Aorta (tissue), 5 donors: ENCODE measurements at regions not wholly inside any gene's neighbourhood (a gene's known extent, or its start where the extent isn't known, plus 50 kb on each side); places are given as distances from the start of the nearest gene placed in this dataset.
"Not testable (repeated sequence)": the region's sequence is repeated elsewhere in the genome, so short reads cannot be mapped to it uniquely, and the experiment has no call there.

Experiments used
- ATAC-seq: fragments of 200-7000 bp; cut with Tn5 transposase; one replicate; pipeline ENCODE4 v1.9.1; 2022; ENCODE audit warnings: moderate library complexity; ENCODE audit not compliant: low FRiP score
- DNase-seq, 2 donors: peaks; one replicate each; pipeline ENCODE4 v3.0.0-alpha.2; 2020
- H3K27ac ChIP-seq, 2 donors: one replicate each; pipeline ENCODE4 v1.5.1; 2013; ENCODE audit warnings: low read length in 2 of 2, mild to moderate bottlenecking in 2 of 2, moderate library complexity in 2 of 2, control low read depth in 1 of 2, inconsistent platforms in 1 of 2, low read depth in 1 of 2
- H3K27me3 ChIP-seq, 2 donors: one replicate each; pipeline ENCODE4 v1.6.1; 2013; ENCODE audit warnings: control low read depth in 1 of 2, low read length in 1 of 2, mild to moderate bottlenecking in 1 of 2, moderate library complexity in 1 of 2; ENCODE audit not compliant: insufficient read depth in 2 of 2, control insufficient read depth in 1 of 2
- H3K36me3 ChIP-seq, 2 donors: one replicate each; pipeline ENCODE4 v1.6.1; 2013; ENCODE audit warnings: control low read depth in 1 of 2, low read length in 1 of 2, mild to moderate bottlenecking in 1 of 2; ENCODE audit not compliant: insufficient read depth in 2 of 2, control insufficient read depth in 1 of 2
- H3K4me1 ChIP-seq, 2 donors: one replicate each; pipeline ENCODE4 v1.6.1; 2013; ENCODE audit warnings: low read length in 2 of 2, control low read depth in 1 of 2, mild to moderate bottlenecking in 1 of 2, moderate library complexity in 1 of 2; ENCODE audit not compliant: insufficient read depth in 2 of 2, control insufficient read depth in 1 of 2
- H3K4me3 ChIP-seq, 2 donors: one replicate each; pipeline ENCODE4 v1.5.1; 2013; ENCODE audit warnings: low read length in 2 of 2, control low read depth in 1 of 2, mild to moderate bottlenecking in 1 of 2
- H3K9me3 ChIP-seq: one replicate; pipeline ENCODE4 v1.6.1; 2013; ENCODE audit warnings: mild to moderate bottlenecking, low read length; ENCODE audit not compliant: control insufficient read depth
- WGBS, 2 donors: extraction: QIAGEN DNeasy Blood & Tissue Kit; methylation state at CpG; one replicate each; pipeline ENCODE4 v1.1.7; 2013; 5-methylcytosine and 5-hydroxymethylcytosine counted together
- intact Hi-C, 2 donors: fragments of 100-400 bp; cut with DNase I; formaldehyde crosslinking; loops; one replicate each; pipeline versions ENCODE4 v1.14.2 to v1.15.0; 2022
- donor health status: healthy with polysubstance abuse.
- donor health status: Bipolar disorder and iron deficiency.
- donor health status: DM: no; HTN: no; CAD: no.
- donor health status: DM: no; HTN: no; CAD: no.
- donor health status: DM: yes; HTN: yes; CAD: no.

GRCh38 chr15:93360318-93360717, 271.3 kb upstream of the RGMA start:
- ATAC-seq (no peak), DNase-seq (no peak)
- H3K27ac ChIP-seq = no peak overlapping the region
- H3K27me3 ChIP-seq = no peaks in the 10 kb centered on the region
- no peaks in the 10 kb centered on the region for H3K36me3 ChIP-seq
- H3K4me1 ChIP-seq = no peaks in the 10 kb centered on the region
- no peak overlapping the region for H3K4me3 ChIP-seq
- H3K9me3 ChIP-seq = peaks cover 1% of the 10 kb centered on the region
- intact Hi-C loops = no loop called here
- 71 to 75% methylated on average over 7 of the region's 7 CpGs for WGBS, 2 donors

- H3K4me3 ChIP-seq = no peak overlapping the region
- no peaks in the 10 kb centered on the region for H3K4me1 ChIP-seq
- WGBS, 2 donors = 41 to 45% methylated on average over 15 of the region's 15 CpGs
- H3K27ac ChIP-seq = no peak overlapping the region
- H3K9me3 ChIP-seq = peaks cover 1% of the 10 kb centered on the region
- intact Hi-C loops = no loop called here
- no peak for ATAC-seq
- no peaks in the 10 kb centered on the region for H3K36me3 ChIP-seq
- no peak for DNase-seq
- no peaks in the 10 kb centered on the region for H3K27me3 ChIP-seq
These were observed 270.6 kb upstream of the RGMA start for GRCh38 chr15:93359425-93360131.

- 80 to 96% methylated on average over 6 of the region's 6 CpGs for WGBS, 2 donors
- Histone ChIP-seq H3K4me1 (no peaks in the 10 kb centered on the region), H3K9me3 (peaks cover 1% of the 10 kb centered on the region), H3K27ac (no peak overlapping the region), H3K36me3 (no peaks in the 10 kb centered on the region), H3K27me3 (no peaks in the 10 kb centered on the region), H3K4me3 (no peak overlapping the region)
- ATAC-seq = no peak
- no peak for DNase-seq
- intact Hi-C loops = no loop called here
These were observed 270.0 kb upstream of the RGMA start for GRCh38 chr15:93359060-93359408.

GRCh38 chr15:93358166-93359059, 269.4 kb upstream of the RGMA start:
- no peaks in the 10 kb centered on the region for H3K36me3 ChIP-seq
- ATAC-seq = no peak
- H3K9me3 ChIP-seq = peaks cover 1% of the 10 kb centered on the region
- no peak overlapping the region for H3K27ac ChIP-seq
- no peak for DNase-seq
- no peak overlapping the region for H3K4me3 ChIP-seq
- H3K27me3 ChIP-seq = no peaks in the 10 kb centered on the region
- 95 to 96% methylated on average over 19 of the region's 19 CpGs for WGBS, 2 donors
- intact Hi-C loops = no loop called here
- no peaks in the 10 kb centered on the region for H3K4me1 ChIP-seq

- ATAC-seq (no peak), DNase-seq (no peak)
- Histone ChIP-seq H3K27me3 (no peaks in the 10 kb centered on the region), H3K27ac (no peak overlapping the region), H3K4me1 (no peaks in the 10 kb centered on the region), H3K4me3 (no peak overlapping the region), H3K36me3 (no peaks in the 10 kb centered on the region), H3K9me3 (no peaks in the 10 kb centered on the region)
- WGBS, 2 donors = 83 to 84% methylated on average over 7 of the region's 7 CpGs
- intact Hi-C loops = no loop called here
These were observed 259.9 kb upstream of the RGMA start for GRCh38 chr15:93348711-93349545.

GRCh38 chr15:93347986-93348385, 259.0 kb upstream of the RGMA start:
- no peak overlapping the region for H3K27ac ChIP-seq
- 69 to 76% methylated on average over 1 of the region's 1 CpG for WGBS, 2 donors
- ATAC-seq = no peak
- H3K9me3 ChIP-seq = no peaks in the 10 kb centered on the region
- no peak for DNase-seq
- H3K27me3 ChIP-seq = no peaks in the 10 kb centered on the region
- no peaks in the 10 kb centered on the region for H3K36me3 ChIP-seq
- no peaks in the 10 kb centered on the region for H3K4me1 ChIP-seq
- no peak overlapping the region for H3K4me3 ChIP-seq
- intact Hi-C loops = no loop called here

- WGBS, 2 donors = 64 to 68% methylated on average over 6 of the region's 6 CpGs
- DNase-seq (no peak), ATAC-seq (no peak)
- Histone ChIP-seq H3K4me1 (no peaks in the 10 kb centered on the region), H3K9me3 (no peaks in the 10 kb centered on the region), H3K36me3 (no peaks in the 10 kb centered on the region), H3K27ac (no peak overlapping the region), H3K27me3 (no peaks in the 10 kb centered on the region), H3K4me3 (no peak overlapping the region)
- intact Hi-C loops = no loop called here
These were observed 257.0 kb upstream of the RGMA start for GRCh38 chr15:93345981-93346380.

- H3K9me3 ChIP-seq, H3K4me1 ChIP-seq, intact Hi-C loops, DNase-seq, H3K27ac ChIP-seq, H3K36me3 ChIP-seq, H3K4me3 ChIP-seq, ATAC-seq, H3K27me3 ChIP-seq: not testable (repeated sequence)
- WGBS, 2 donors = 85 to 95% methylated on average over 5 of the region's 5 CpGs
These were observed 254.4 kb upstream of the RGMA start for GRCh38 chr15:93343402-93343801.
